HG03460 (cell line): ENCODE measurements at regions not wholly inside any gene's neighbourhood (a gene's known extent, or its start where the extent isn't known, plus 50 kb on each side); places are given as distances from the start of the nearest gene placed in this dataset.

Experiments used
- ATAC-seq: cut with Tn5 transposase; IDR thresholded peaks from one replicate; pipeline ENCODE4 v1.9.1; 2021; ENCODE audit not compliant: unreplicated experiment

GRCh38 chr5:168147568-168148360 lies 143.7 kb upstream of the WWC1 start:
- ATAC-seq, result no peak

GRCh38 chr5:168151041-168151440 lies 140.4 kb upstream of the WWC1 start:
- ATAC-seq, result no peak

DNA sequence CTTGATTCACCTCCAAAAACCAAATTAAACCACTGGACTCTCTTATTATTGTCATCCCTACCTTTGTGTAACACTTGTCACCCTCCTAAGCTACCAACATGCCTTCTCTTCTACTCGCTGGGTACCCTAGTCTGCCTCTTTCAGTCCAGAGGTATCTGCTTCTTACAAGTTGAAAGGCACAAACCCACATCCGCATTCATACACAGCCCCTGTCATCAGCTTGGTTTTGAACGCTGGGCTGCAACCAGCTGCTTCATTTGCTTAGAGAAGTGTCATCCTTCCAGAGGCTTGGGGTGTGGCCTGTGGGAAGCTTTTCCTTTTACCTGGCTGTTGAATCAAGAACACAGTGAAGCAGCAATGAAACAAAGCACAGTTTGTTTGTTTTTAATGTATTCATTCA lies 138.8 kb upstream of the WWC1 start:
- ATAC-seq, result no peak

DNA sequence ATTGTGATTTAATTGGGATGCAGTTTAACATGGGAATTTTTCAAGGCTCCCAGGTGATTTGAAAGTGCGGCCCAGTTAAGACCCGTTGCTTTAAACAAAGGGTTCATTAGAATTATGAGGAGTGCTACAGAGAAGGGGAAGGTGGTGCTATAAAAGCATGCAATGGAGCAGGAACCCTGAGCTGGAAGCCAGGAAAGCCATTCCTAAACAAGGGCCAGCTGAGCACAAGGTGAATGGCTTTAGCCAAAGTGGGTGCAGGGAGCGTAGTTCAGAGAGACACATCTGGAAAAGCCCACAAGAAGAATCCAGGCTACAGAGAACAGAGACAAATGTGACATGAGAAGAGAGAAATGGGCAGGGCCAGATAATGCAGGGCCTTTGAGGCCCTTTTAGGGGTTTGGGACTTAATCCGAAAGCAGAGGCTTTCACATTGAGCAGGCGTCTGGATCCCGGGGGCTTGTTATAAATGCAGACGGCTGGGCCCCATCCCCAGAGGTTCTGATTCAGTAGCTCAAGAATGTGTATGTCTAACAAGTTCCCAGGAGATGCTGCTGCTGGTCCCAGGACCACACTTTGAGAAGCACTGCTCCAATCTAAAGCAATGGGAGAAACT lies 138.1 kb upstream of the WWC1 start:
- ATAC-seq, result no peak

- no peak for ATAC-seq
Measured at GRCh38 chr5:168153876-168154270, 137.6 kb upstream of the WWC1 start.

DNA sequence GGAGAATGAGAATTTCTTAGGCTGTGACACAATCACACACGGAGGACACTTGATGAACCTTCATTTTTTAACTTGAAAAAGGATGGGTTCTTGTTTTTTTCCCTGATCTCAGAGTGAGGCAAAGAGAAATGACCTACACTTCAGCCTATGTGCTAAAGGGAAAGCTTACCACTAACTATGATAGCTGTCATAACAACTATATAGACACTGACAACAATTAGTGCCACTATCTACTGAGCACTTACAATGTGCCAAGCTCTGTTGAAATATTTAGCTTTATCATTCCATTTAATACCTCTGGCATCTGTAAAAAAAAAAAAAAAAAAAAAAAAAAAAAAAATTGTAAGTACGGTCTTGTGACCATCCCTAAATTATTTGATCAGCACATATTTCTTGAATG lies 135.9 kb upstream of the WWC1 start:
- no peak for ATAC-seq

- no peak for ATAC-seq
Measured at GRCh38 chr5:168156170-168156569, 135.3 kb upstream of the WWC1 start.

- ATAC-seq, result no peak
Measured at GRCh38 chr5:168157141-168157540, 134.3 kb upstream of the WWC1 start.

- peak; percentile 61 for ATAC-seq
Measured at GRCh38 chr5:168159425-168159824, 132.0 kb upstream of the WWC1 start.

DNA sequence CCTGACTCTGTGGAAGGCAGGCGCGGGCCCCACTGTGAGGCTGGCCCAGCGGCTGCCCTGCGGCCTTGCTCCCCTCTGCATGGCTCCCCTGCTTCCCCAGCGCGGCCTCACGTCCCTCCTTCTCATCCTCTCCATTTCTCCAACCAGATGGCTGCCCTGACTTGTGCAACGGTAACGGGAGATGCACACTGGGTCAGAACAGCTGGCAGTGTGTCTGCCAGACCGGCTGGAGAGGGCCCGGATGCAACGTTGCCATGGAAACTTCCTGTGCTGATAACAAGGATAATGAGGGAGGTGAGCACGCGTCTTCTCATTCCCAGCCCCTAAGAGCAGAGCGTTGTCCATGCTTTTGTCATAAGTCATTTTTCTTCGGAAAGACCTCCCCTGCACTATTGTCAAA lies 129.0 kb upstream of the WWC1 start:
- no peak for ATAC-seq

GRCh38 chr5:168163966-168164365 lies 127.5 kb upstream of the WWC1 start:
- ATAC-seq, result no peak

GRCh38 chr5:168165221-168165914 lies 126.1 kb upstream of the WWC1 start:
- no peak for ATAC-seq

DNA sequence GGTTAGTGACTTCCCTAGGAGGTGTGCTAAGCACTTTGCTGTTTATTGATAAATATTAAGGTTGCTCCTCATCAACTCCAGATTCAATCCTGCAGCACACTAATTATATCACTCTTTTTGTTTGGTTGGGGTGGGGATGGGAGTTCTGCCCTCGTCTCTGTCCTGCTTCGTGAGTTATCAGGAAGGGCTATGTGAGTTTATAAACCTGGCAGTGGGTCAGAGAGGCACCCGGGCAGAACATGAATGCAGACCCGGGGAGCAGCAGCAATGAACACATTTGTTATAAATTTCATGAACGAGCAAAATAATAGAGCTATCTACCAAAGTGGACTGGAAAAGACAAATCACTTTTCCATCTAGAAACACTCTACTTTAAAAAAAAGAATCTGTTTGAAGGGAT lies 125.5 kb upstream of the WWC1 start:
- ATAC-seq, result no peak

- ATAC-seq, result no peak
Measured at GRCh38 chr5:168167338-168167737, 124.1 kb upstream of the WWC1 start.

- no peak for ATAC-seq
Measured at GRCh38 chr5:168168978-168169698, 122.3 kb upstream of the WWC1 start.

- ATAC-seq, result no peak
Measured at GRCh38 chr5:168169791-168170190, 121.7 kb upstream of the WWC1 start.

DNA sequence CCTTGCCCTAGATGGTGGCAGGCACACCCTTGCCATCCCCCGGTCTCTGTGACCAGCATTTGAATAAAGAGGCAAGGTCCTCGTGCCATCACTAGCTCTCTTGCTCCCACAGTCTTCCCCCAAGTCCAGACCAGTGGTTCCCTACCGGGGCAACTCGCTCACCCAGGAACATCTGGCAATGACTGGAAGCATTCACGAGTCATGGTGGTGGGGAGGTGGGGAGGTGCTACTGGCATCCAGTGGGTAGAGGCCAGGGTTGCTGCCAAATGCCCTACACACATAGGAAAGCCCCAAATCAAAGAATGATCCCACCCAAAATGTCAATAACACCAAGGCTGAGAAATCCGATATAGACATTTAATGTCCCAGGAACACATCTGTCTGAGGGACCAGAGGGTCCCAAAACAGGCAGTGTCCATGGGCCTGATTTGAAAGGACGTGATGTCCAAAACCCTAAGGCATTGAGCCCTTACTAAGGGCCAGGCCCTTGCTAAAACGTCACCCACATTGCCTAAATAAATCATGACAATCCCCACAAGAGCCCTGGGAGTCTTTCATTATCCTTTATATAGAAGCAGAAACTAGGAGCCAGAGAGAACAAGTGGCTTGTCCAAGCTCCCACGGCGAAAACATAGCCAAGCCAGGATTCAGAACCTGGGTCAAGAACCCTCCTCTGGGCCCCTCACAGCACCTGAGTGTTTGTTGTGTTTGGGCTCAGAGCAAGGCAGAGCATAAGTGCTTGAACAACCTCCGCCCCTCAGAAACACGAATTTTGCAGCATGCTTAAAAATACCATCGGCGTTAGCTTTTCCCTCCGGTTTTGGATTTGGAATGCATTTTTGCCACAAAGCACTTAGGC lies 119.3 kb upstream of the WWC1 start:
- ATAC-seq, result no peak

DNA sequence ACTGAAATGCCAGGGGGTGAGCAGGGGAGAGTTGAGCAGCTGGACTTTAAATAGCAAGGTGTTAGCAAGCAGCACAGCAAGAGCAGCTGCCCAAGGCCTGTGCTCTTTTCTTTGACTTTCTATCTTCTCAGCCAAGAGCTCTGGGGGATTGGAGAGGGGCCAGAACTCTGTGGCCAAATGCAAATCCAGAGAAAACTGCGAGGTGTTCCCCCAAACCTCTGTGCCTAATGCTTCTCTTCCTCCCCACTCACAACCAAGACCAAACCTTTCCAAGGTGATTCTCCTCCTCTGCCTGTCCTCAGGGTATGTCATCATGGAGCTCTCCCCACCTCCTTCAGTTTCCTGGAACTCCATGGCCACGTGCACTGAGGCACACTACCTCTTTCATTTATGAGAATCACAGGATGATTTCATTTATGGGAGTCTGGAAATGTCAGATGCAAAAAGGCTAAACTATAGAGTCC lies 118.7 kb upstream of the WWC1 start:
- ATAC-seq, result no peak

DNA sequence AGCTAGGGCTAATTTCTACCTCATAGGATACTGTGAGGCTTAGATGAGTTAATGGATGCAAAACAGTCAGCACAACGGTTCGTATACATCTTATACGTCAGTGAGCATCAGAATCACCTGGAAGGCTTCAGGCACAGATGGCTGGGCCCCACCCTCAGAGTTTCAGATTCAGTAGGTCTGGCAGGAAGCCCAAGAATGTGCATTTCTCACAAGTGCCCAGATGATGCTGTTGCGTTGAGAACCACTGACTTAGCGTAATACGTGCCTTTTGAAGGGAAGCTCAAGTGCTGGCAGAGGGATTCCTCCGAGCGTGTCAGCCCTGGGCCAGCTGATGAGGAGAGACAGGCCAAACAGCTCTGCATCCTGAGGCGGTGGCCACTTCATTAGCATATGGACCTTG lies 117.1 kb upstream of the WWC1 start:
- peak; percentile 59 for ATAC-seq

DNA sequence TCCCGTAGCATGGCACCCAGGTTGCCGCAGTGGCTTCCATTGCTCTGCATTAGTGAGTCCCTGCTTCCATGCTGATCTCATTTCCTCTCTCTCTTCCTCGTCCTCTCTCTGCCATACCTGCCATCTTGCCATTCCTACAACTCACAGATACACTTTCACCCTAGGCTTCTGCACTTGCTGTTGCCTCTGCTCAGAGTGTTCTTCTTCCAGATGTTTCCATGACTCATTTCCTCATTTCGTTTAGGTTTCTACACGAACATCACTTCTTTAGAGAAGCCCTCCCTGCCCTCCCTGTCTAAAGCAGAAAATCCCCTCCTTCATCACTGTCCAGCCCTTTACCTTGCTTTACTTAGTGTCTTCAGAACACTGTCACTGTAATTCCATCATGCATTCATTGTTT lies 115.2 kb upstream of the WWC1 start:
- ATAC-seq, result no peak

DNA sequence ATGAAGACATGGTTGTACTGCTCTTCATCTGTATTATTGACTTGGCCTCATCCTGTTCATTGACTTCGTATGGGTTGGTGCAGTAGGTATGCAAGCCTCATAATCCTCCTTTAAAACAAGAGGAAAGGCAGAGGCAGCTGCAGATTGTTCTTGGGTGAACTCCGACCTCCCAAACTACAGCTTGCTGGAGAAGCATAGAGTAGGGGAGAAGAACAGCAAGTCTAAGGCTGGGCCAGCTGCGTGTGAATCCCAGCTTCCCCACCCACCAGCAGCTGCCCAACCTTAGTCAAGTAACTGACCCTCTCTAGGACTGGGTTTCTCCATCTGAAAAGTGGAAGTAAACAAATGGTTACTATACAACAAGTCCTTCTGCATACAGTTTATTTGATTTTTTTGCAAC lies 114.5 kb upstream of the WWC1 start:
- no peak for ATAC-seq
